ENCODE measurements at regions not wholly inside any gene's neighbourhood (a gene's known extent, or its start where the extent isn't known, plus 50 kb on each side); places are given as distances from the start of the nearest gene placed in this dataset.

DNA sequence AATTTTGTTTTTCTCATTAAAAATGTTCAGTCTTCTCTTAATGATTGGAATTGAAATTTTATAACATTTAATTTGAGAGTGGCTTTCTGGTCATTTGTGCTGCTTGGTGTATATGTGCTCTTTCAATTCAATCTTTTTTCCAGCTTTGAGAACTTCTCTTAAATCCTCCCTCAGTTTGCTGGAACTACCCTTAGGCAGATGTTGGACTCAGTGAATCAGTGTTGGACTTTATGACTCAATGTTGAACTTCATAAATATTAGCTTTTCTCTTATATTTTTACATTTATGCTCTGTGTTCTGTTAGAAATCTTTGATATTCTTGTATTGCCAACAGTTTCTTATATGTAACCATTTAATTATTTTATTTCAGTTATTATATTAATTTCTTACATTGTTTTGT lies 935.5 kb upstream of the FBXO33 start:
- Histone ChIP-seq H3K4me3 (replicated peaks in 1 of 2; ENCODE audit: low read depth in 1 of 2, low read length in 2 of 2) (no peak overlapping the region), H3K9ac (ENCODE audit: low read length) (no peak overlapping the region), H3K9me3 (ENCODE audit: control insufficient read depth in 1 of 2, insufficient read depth in 1 of 2, low read depth in 1 of 2, low read length in 2 of 2) (no peaks in the 10 kb centered on the region), H3K36me3 (ENCODE audit: control insufficient read depth in 1 of 2, insufficient read depth in 2 of 2, low read length in 2 of 2) (no peaks in the 10 kb centered on the region), H3K9me2 (ENCODE audit: insufficient read depth) (no peaks in the 10 kb centered on the region), H3K4me2 (ENCODE audit: low read length) (no peak overlapping the region), H4K20me1 (ENCODE audit: insufficient read depth) (no peaks in the 10 kb centered on the region), H3K79me2 (ENCODE audit: insufficient read depth, low read length) (no peaks in the 10 kb centered on the region), H3K27me3 (ENCODE audit: insufficient read depth, low read length) (no peaks in the 10 kb centered on the region), H3K4me1 (ENCODE audit: control insufficient read depth in 1 of 2, insufficient read depth in 2 of 2, low read length in 2 of 2) (no peaks in the 10 kb centered on the region), H3K27ac (ENCODE audit: low read depth, low read length) (no peak overlapping the region), H2AFZ (ENCODE audit: low read depth, low read length, poor library complexity, severe bottlenecking) (no peak overlapping the region)
- intact Hi-C loops (cut with micrococcal nuclease): no loop called here
- BruUV-seq (replicated peaks): no TSS peak
- DNase-seq (ENCODE audit: low read depth, low spot score) (no peak), ATAC-seq (no peak)
- ChIA-PET RAD21 (ENCODE audit: low non-redundant PET in 1 of 2, low total read pairs in 2 of 2, uncharacterized antibody in 2 of 2, unreplicated experiment in 2 of 2) (no interaction called here), POLR2A (no interaction called here), CTCF (no interaction called here)
- TF ChIP-seq SRF (IDR thresholded peaks at IDR 0.05; ENCODE audit: low read depth): no peak
- TF ChIP-seq, protein P1, sequence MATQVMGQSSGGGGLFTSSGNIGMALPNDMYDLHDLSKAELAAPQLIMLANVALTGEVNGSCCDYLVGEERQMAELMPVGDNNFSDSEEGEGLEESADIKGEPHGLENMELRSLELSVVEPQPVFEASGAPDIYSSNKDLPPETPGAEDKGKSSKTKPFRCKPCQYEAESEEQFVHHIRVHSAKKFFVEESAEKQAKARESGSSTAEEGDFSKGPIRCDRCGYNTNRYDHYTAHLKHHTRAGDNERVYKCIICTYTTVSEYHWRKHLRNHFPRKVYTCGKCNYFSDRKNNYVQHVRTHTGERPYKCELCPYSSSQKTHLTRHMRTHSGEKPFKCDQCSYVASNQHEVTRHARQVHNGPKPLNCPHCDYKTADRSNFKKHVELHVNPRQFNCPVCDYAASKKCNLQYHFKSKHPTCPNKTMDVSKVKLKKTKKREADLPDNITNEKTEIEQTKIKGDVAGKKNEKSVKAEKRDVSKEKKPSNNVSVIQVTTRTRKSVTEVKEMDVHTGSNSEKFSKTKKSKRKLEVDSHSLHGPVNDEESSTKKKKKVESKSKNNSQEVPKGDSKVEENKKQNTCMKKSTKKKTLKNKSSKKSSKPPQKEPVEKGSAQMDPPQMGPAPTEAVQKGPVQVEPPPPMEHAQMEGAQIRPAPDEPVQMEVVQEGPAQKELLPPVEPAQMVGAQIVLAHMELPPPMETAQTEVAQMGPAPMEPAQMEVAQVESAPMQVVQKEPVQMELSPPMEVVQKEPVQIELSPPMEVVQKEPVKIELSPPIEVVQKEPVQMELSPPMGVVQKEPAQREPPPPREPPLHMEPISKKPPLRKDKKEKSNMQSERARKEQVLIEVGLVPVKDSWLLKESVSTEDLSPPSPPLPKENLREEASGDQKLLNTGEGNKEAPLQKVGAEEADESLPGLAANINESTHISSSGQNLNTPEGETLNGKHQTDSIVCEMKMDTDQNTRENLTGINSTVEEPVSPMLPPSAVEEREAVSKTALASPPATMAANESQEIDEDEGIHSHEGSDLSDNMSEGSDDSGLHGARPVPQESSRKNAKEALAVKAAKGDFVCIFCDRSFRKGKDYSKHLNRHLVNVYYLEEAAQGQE (IDR thresholded peaks at IDR 0.05; ENCODE audit: low read depth): no peak
- no peak for TF ChIP-seq CEBPB (IDR thresholded peaks at IDR 0.05; ENCODE audit: low read depth)
- TF ChIP-seq, protein P2, sequence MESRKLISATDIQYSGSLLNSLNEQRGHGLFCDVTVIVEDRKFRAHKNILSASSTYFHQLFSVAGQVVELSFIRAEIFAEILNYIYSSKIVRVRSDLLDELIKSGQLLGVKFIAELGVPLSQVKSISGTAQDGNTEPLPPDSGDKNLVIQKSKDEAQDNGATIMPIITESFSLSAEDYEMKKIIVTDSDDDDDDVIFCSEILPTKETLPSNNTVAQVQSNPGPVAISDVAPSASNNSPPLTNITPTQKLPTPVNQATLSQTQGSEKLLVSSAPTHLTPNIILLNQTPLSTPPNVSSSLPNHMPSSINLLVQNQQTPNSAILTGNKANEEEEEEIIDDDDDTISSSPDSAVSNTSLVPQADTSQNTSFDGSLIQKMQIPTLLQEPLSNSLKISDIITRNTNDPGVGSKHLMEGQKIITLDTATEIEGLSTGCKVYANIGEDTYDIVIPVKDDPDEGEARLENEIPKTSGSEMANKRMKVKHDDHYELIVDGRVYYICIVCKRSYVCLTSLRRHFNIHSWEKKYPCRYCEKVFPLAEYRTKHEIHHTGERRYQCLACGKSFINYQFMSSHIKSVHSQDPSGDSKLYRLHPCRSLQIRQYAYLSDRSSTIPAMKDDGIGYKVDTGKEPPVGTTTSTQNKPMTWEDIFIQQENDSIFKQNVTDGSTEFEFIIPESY (IDR thresholded peaks at IDR 0.05; ENCODE audit: extremely low read depth, insufficient replicate concordance, low read length): no peak
- TF ChIP-seq EZH2 (IDR thresholded peaks at IDR 0.05): no peak
- no peak for TF ChIP-seq YY1 (IDR thresholded peaks at IDR 0.05; ENCODE audit: extremely low read depth, insufficient replicate concordance, low read depth, low read length)
- TF ChIP-seq, protein P3, sequence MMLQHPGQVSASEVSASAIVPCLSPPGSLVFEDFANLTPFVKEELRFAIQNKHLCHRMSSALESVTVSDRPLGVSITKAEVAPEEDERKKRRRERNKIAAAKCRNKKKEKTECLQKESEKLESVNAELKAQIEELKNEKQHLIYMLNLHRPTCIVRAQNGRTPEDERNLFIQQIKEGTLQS (IDR thresholded peaks at IDR 0.05): no peak
- no peak for TF ChIP-seq SIN3A (IDR thresholded peaks at IDR 0.05; ENCODE audit: low read depth)
